ENCODE measurements at regions not wholly inside any gene's neighbourhood (a gene's known extent, or its start where the extent isn't known, plus 50 kb on each side); places are given as distances from the start of the nearest gene placed in this dataset.

DNA sequence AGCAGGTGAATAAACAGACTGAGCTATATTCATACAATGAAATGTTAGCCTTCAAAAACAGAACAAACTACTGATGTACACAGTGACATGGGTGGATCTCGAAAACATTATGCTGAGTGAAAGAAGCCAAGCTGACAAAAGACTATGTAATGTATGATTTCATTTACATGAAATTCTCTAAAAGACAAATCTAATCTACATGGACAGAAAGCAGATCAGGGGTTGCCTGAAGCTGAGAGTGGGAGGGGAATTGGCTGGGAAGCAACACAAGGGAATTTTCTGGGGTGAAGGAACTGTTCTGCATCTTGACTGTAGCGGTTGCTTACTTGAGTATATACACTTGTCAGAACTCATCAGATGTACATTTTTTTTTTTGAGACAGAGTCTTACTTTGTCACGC, 121.7 kb upstream of the SVIL start:
- POLR2A ChIA-PET = no interaction called here
- no peaks in the 10 kb centered on the region for H3K9me3 ChIP-seq (ENCODE audit: control insufficient read depth, insufficient read depth, low read length)
- CTCF ChIA-PET = interaction anchor here (0.9 kb wide), 1 partner anchor 166 kb away, joined by 3 read pairs; no protein-coding TSS in a partner anchor

DNA sequence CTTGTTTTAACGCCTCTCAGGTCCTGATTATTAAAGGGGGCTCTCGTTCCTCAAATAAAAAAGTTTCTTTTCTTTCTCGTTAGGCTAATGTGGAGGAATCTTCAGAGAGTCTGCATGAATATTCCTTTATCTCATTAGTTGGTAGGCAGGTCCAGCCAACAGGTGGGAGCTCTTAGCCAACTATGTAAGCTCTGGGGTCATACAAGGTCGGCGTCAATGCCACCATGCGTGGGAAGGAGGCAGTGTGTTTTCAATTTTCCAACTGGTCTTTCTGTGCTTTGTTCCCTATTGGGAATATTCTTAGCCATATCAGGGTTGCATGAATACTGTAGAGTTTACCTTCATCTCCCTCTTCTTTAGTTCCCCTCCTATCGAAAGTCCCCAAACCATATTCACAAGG, 118.5 kb upstream of the SVIL start:
- H3K27me3 ChIP-seq (ENCODE audit: control insufficient read depth, insufficient read depth, low read length) = no peaks in the 10 kb centered on the region

More for the DNA sequence above, 121.7 kb upstream of the SVIL start:
- H3K27me3 ChIP-seq (ENCODE audit: control insufficient read depth, insufficient read depth, low read length) = no peaks in the 10 kb centered on the region
- TF ChIP-seq, protein P1, sequence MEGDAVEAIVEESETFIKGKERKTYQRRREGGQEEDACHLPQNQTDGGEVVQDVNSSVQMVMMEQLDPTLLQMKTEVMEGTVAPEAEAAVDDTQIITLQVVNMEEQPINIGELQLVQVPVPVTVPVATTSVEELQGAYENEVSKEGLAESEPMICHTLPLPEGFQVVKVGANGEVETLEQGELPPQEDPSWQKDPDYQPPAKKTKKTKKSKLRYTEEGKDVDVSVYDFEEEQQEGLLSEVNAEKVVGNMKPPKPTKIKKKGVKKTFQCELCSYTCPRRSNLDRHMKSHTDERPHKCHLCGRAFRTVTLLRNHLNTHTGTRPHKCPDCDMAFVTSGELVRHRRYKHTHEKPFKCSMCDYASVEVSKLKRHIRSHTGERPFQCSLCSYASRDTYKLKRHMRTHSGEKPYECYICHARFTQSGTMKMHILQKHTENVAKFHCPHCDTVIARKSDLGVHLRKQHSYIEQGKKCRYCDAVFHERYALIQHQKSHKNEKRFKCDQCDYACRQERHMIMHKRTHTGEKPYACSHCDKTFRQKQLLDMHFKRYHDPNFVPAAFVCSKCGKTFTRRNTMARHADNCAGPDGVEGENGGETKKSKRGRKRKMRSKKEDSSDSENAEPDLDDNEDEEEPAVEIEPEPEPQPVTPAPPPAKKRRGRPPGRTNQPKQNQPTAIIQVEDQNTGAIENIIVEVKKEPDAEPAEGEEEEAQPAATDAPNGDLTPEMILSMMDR (IDR thresholded peaks at IDR 0.05; ENCODE audit: low read depth, low read length) = no peak
- H3K27ac ChIP-seq (ENCODE audit: low read depth, low read length) = no peak overlapping the region
- DNase-seq (ENCODE audit: low read depth, low spot score) = no peak
- no peak overlapping the region for H3K4me3 ChIP-seq (ENCODE audit: low read depth, low read length)

DNA sequence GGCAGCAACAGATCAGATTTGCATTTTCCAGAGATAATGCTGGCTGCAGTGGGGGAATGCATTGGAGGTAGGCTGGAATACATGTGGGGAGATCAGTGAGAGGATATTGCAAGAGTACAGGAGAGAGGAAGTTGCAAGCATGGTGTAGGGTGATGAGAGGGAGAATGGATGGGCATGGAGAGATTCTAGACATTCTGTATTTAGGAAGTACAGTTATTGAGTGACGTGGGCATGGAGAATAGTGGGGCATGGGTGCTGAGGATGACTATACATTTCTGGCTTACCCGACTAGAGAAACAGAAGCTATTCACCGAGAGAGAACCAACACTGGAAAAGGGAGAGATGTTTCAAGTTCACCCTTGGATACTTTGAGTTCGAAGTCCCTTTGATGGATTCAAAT, 116.9 kb upstream of the SVIL start:
- ChIA-PET POLR2A (no interaction called here), CTCF (no interaction called here)
- no peaks in the 10 kb centered on the region for H3K9me3 ChIP-seq (ENCODE audit: control insufficient read depth, insufficient read depth, low read length)
- TF ChIP-seq, protein P1 (IDR thresholded peaks at IDR 0.05; ENCODE audit: low read depth, low read length) = no peak
- no peak overlapping the region for H3K27ac ChIP-seq (ENCODE audit: low read depth, low read length)
- no peak for DNase-seq (ENCODE audit: low read depth, low spot score)
- H3K27me3 ChIP-seq (ENCODE audit: control insufficient read depth, insufficient read depth, low read length) = no peaks in the 10 kb centered on the region
- no peak overlapping the region for H3K4me3 ChIP-seq (ENCODE audit: low read depth, low read length)

More for the DNA sequence above, 118.5 kb upstream of the SVIL start:
- TF ChIP-seq, protein P1 (IDR thresholded peaks at IDR 0.05; ENCODE audit: low read depth, low read length) = no peak
- DNase-seq (ENCODE audit: low read depth, low spot score) = no peak
- Histone ChIP-seq H3K9me3 (ENCODE audit: control insufficient read depth, insufficient read depth, low read length) (no peaks in the 10 kb centered on the region), H3K4me3 (ENCODE audit: low read depth, low read length) (no peak overlapping the region), H3K27ac (ENCODE audit: low read depth, low read length) (no peak overlapping the region)
- ChIA-PET POLR2A (no interaction called here), CTCF (interaction anchor here (0.6 to 1.4 kb wide), 2 partner anchors 21 to 104 kb away, joined by 3 to 4 read pairs; no protein-coding TSS in a partner anchor)

DNA sequence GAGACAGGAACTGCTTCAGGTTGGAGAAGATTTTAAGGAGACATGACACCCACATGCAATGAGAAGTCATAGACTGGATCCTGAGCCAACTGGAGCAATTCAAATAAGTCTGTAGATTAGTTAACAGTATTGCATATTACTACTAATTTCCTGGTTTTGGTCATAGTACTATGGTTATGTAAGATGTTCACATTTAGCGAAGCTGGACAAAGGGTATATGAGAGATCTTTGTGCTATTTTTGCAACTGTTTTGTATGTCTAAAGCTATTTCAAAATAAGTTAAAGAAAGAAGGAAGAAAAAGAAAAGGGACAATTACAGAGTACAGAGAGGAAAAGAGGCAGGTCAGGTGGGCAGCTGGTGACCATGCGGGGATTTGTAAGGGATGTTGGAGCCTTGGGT, 116.5 kb upstream of the SVIL start:
- CTCF ChIA-PET = no interaction called here
- POLR2A ChIA-PET = no interaction called here
- no peaks in the 10 kb centered on the region for H3K9me3 ChIP-seq (ENCODE audit: control insufficient read depth, insufficient read depth, low read length)
- H3K27ac ChIP-seq (ENCODE audit: low read depth, low read length) = no peak overlapping the region
- TF ChIP-seq, protein P1 (IDR thresholded peaks at IDR 0.05; ENCODE audit: low read depth, low read length) = no peak
- DNase-seq (ENCODE audit: low read depth, low spot score) = no peak
- H3K27me3 ChIP-seq (ENCODE audit: control insufficient read depth, insufficient read depth, low read length) = no peaks in the 10 kb centered on the region
- H3K4me3 ChIP-seq (ENCODE audit: low read depth, low read length) = no peak overlapping the region

DNA sequence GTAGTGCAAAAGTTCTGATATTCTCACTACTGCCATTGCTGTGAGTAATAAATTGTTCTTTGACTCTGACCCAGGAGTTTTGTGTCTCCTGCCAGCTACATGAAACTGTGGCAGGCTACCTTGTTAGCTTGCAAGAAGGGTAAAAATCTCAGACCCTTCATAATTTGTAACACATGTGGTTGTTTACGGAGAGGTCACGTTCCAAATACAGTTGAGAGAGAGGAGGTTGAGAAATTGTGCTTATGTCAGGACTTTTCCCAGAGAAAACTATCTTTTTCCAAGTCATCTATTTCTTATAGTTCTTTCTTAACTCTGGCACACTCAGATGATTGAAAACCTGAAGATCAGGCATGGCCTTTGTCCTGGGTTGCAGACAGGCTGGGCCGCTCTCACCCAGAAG, 114.4 kb upstream of the SVIL start:
- ChIA-PET POLR2A (no interaction called here), CTCF (no interaction called here)
- no peak for DNase-seq (ENCODE audit: low read depth, low spot score)
- no peaks in the 10 kb centered on the region for H3K27me3 ChIP-seq (ENCODE audit: control insufficient read depth, insufficient read depth, low read length)
- TF ChIP-seq, protein P1 (IDR thresholded peaks at IDR 0.05; ENCODE audit: low read depth, low read length) = no peak
- no peaks in the 10 kb centered on the region for H3K9me3 ChIP-seq (ENCODE audit: control insufficient read depth, insufficient read depth, low read length)
- no peak overlapping the region for H3K4me3 ChIP-seq (ENCODE audit: low read depth, low read length)
- H3K27ac ChIP-seq (ENCODE audit: low read depth, low read length) = no peak overlapping the region
